SK-N-SH treated with all-trans-retinoic acid at 6 μM for 48 hours (cell line): ENCODE measurements at regions not wholly inside any gene's neighbourhood (a gene's known extent, or its start where the extent isn't known, plus 50 kb on each side); places are given as distances from the start of the nearest gene placed in this dataset.
A peak's percentile ranks its signal among the peaks of the same experiment; 100 is the strongest.

Experiments used
- ATAC-seq: fragments of 200-7000 bp; cut with Tn5 transposase; 3 replicates; pipeline ENCODE4 v1.9.1; 2020; ENCODE audit warnings: mild to moderate bottlenecking, moderate library complexity
- ARNTL ChIP-seq: fragments of 450-650 bp; formaldehyde crosslinking; IDR thresholded peaks from 2 replicates; pipeline ENCODE4 v1.5.0; 2020; ENCODE audit warnings: low read depth, mild to moderate bottlenecking, moderate library complexity, borderline replicate concordance
- BACH2 ChIP-seq: fragments of 250-450 bp; sonication (Bioruptor Pico); IDR thresholded peaks from 2 replicates; pipeline ENCODE4 v1.9.0; 2021; ENCODE audit warnings: mild to moderate bottlenecking, borderline replicate concordance
- CSDC2 ChIP-seq: fragments of 250-450 bp; sonication (Bioruptor Pico); IDR thresholded peaks from 2 replicates; pipeline ENCODE4 v1.5.0; 2020; ENCODE audit warnings: mild to moderate bottlenecking, moderate library complexity
- CSRNP3 ChIP-seq: fragments of 250-450 bp; sonication (Bioruptor Pico); IDR thresholded peaks from 2 replicates; pipeline ENCODE4 v1.5.1; 2021; ENCODE audit warnings: mild to moderate bottlenecking, moderate library complexity
- GLIS3 ChIP-seq: fragments of 250-450 bp; sonication (Bioruptor Pico); IDR thresholded peaks from 2 replicates; pipeline ENCODE4 v1.5.0; 2020; ENCODE audit warnings: mild to moderate bottlenecking, moderate library complexity
- ISL1 ChIP-seq: fragments of 250-450 bp; sonication (Bioruptor Pico); IDR thresholded peaks from 2 replicates; pipeline ENCODE4 v2.1.2; 2022; ENCODE audit warnings: mild to moderate bottlenecking, moderate library complexity
- OSR1 ChIP-seq: fragments of 250-450 bp; sonication (Bioruptor Pico); IDR thresholded peaks from 2 replicates; pipeline ENCODE4 v1.8.0; 2022; ENCODE audit warnings: moderate library complexity, mild to moderate bottlenecking, inconsistent platforms
- PATZ1 ChIP-seq: fragments of 250-450 bp; sonication (Bioruptor Pico); IDR thresholded peaks from 2 replicates; pipeline ENCODE4 v1.8.0; 2020; ENCODE audit warnings: mild to moderate bottlenecking, moderate library complexity, borderline replicate concordance
- PPARA ChIP-seq: fragments of 250-450 bp; sonication (Bioruptor Pico); IDR thresholded peaks from 2 replicates; pipeline ENCODE4 v1.5.0; 2020; ENCODE audit warnings: mild to moderate bottlenecking, borderline replicate concordance
- SNAI2 ChIP-seq: fragments of 250-450 bp; sonication (Bioruptor Pico); IDR thresholded peaks from 2 replicates; pipeline ENCODE4 v1.5.0; 2020; ENCODE audit warnings: mild to moderate bottlenecking, moderate library complexity
- TCF4 ChIP-seq: fragments of 250-450 bp; sonication (Bioruptor Pico); IDR thresholded peaks from 2 replicates; pipeline ENCODE4 v1.8.0; 2021; ENCODE audit warnings: mild to moderate bottlenecking, moderate library complexity, borderline replicate concordance
- TSHZ2 ChIP-seq: fragments of 250-450 bp; sonication (Bioruptor Pico); IDR thresholded peaks from 2 replicates; pipeline ENCODE4 v1.5.0; 2020; ENCODE audit warnings: mild to moderate bottlenecking, moderate library complexity
- ZFP3 ChIP-seq: fragments of 250-450 bp; sonication (Bioruptor Pico); IDR thresholded peaks from 2 replicates; pipeline ENCODE4 v1.5.0; 2020; ENCODE audit warnings: mild to moderate bottlenecking, moderate library complexity
- ZFP30 ChIP-seq: fragments of 450-650 bp; formaldehyde crosslinking; IDR thresholded peaks from 2 replicates; pipeline ENCODE4 v1.5.0; 2022; ENCODE audit warnings: mild to moderate bottlenecking, moderate library complexity
- ZNF565 ChIP-seq: fragments of 450-650 bp; formaldehyde crosslinking; conservative IDR thresholded peaks from 2 replicates; pipeline ENCODE4 v1.5.0; 2020; ENCODE audit warnings: low read depth, mild to moderate bottlenecking, moderate library complexity
- ZNF70 ChIP-seq: fragments of 450-650 bp; formaldehyde crosslinking; IDR thresholded peaks from 2 replicates; pipeline ENCODE4 v1.5.0; 2020; ENCODE audit warnings: mild to moderate bottlenecking, moderate library complexity
- ZNF8 ChIP-seq: fragments of 450-650 bp; formaldehyde crosslinking; IDR thresholded peaks from 2 replicates; pipeline ENCODE4 v1.5.0; 2020; ENCODE audit warnings: mild to moderate bottlenecking, moderate library complexity

GRCh38 chr3:64345371-64345770 lies 120.1 kb upstream of the PRICKLE2 start:
- TF ChIP-seq TSHZ2 (CRISPR knock-in tag), result 0 out of 2 replicates have a peak, but pooled peaks have one; percentile 33
- no peak for TF ChIP-seq CSDC2 (CRISPR knock-in tag)
- no peak for TF ChIP-seq SNAI2
- TF ChIP-seq ISL1, result peak; percentile 43; the same call in 1 of the 2 replicates
- ATAC-seq, result peak; percentile 37

GRCh38 chr3:64344721-64345207 lies 119.5 kb upstream of the PRICKLE2 start:
- TF ChIP-seq CSRNP3 (no peak), ZFP30 (CRISPR knock-in tag) (no peak), PATZ1 (CRISPR knock-in tag) (no peak), ZFP3 (no peak), ARNTL (no peak), OSR1 (CRISPR knock-in tag) (no peak), ZNF565 (CRISPR knock-in tag) (no peak), GLIS3 (CRISPR knock-in tag) (no peak), ISL1 (no peak)
- ATAC-seq, result peak; percentile 73

GRCh38 chr3:64343689-64344430 lies 118.6 kb upstream of the PRICKLE2 start:
- TF ChIP-seq TCF4 (CRISPR knock-in tag) (peak; percentile 80), PPARA (CRISPR knock-in tag) (no peak), ZNF70 (no peak), ISL1 (no peak), BACH2 (CRISPR knock-in tag) (no peak), SNAI2 (no peak), ZNF8 (no peak), ZFP3 (peak; percentile 18; the same call in 1 of the 2 replicates), TSHZ2 (CRISPR knock-in tag) (peak; percentile 68; the same call in 1 of the 2 replicates), CSRNP3 (no peak)
- peak; percentile 35 for ATAC-seq
